Urothelium cell line (cell line): ENCODE measurements at regions not wholly inside any gene's neighbourhood (a gene's known extent, or its start where the extent isn't known, plus 50 kb on each side); places are given as distances from the start of the nearest gene placed in this dataset.

Source experiments
- DNase-seq: peaks from one replicate; pipeline ENCODE4 v3.0.0; 2011; ENCODE audit warnings: low spot score, mixed read lengths
- FAIRE-seq: peaks from 2 replicates; lab custom pipeline; 2011; peaks lifted over from hg19 to GRCh38; lab: Jason Lieb, UNC

GRCh38 chr7:84637568-84638338 is 443.2 kb upstream of the SEMA3A start:
- peak; percentile 69 for DNase-seq
- FAIRE-seq, result no peak

- no peak for DNase-seq
- no peak for FAIRE-seq
Observed at GRCh38 chr7:84631913-84632312, 437.3 kb upstream of the SEMA3A start.

- no peak for DNase-seq
- FAIRE-seq, result peak; percentile 77
Observed at GRCh38 chr7:84629640-84630318, 435.2 kb upstream of the SEMA3A start.

- DNase-seq (no peak), FAIRE-seq (no peak)
Observed at GRCh38 chr7:84629216-84629615, 434.6 kb upstream of the SEMA3A start.

GRCh38 chr7:84627250-84627649 is 432.7 kb upstream of the SEMA3A start:
- DNase-seq (no peak), FAIRE-seq (no peak)

- FAIRE-seq, result no peak
- no peak for DNase-seq
Observed at GRCh38 chr7:84624927-84625326, 430.3 kb upstream of the SEMA3A start.

GRCh38 chr7:84624527-84624926 is 429.9 kb upstream of the SEMA3A start:
- no peak for FAIRE-seq
- no peak for DNase-seq

- FAIRE-seq, result no peak
- no peak for DNase-seq
Observed at GRCh38 chr7:84617265-84618030, 422.9 kb upstream of the SEMA3A start.

GRCh38 chr7:84614821-84615501 is 420.4 kb upstream of the SEMA3A start:
- FAIRE-seq, result no peak
- DNase-seq, result no peak

GRCh38 chr7:84612981-84613681 is 418.5 kb upstream of the SEMA3A start:
- DNase-seq (no peak), FAIRE-seq (no peak)

- no peak for FAIRE-seq
- no peak for DNase-seq
Observed at GRCh38 chr7:84611391-84611790, 416.8 kb upstream of the SEMA3A start.

GRCh38 chr7:84610390-84610789 is 415.8 kb upstream of the SEMA3A start:
- FAIRE-seq (no peak), DNase-seq (no peak)

- FAIRE-seq (no peak), DNase-seq (no peak)
Observed at GRCh38 chr7:84605301-84605700, 410.7 kb upstream of the SEMA3A start.

GRCh38 chr7:84603545-84603944 is 409.0 kb upstream of the SEMA3A start:
- no peak for FAIRE-seq

GRCh38 chr7:84595026-84595425 is 400.4 kb upstream of the SEMA3A start:
- DNase-seq (no peak), FAIRE-seq (no peak)

More at GRCh38 chr7:84603545-84603944, 409.0 kb upstream of the SEMA3A start:
- no peak for DNase-seq

GRCh38 chr7:84591897-84592296 is 397.3 kb upstream of the SEMA3A start:
- DNase-seq, result no peak
- FAIRE-seq, result no peak

GRCh38 chr7:84589012-84589411 is 394.4 kb upstream of the SEMA3A start:
- DNase-seq, result no peak
- FAIRE-seq, result peak; percentile 48

- no peak for DNase-seq
- FAIRE-seq, result no peak
Observed at GRCh38 chr7:84583331-84583730, 388.7 kb upstream of the SEMA3A start.

- no peak for DNase-seq
- FAIRE-seq, result no peak
Observed at GRCh38 chr7:84582747-84583146, 388.2 kb upstream of the SEMA3A start.

- FAIRE-seq (no peak), DNase-seq (no peak)
Observed at GRCh38 chr7:84578825-84579224, 384.2 kb upstream of the SEMA3A start.
